OCI-LY1 (cell line): ENCODE measurements at regions not wholly inside any gene's neighbourhood (a gene's known extent, or its start where the extent isn't known, plus 50 kb on each side); places are given as distances from the start of the nearest gene placed in this dataset.

Source experiments
- H2AFZ ChIP-seq: fragments of 200-600 bp; sonication (generic), shearing (Covaris generic); 2 replicates; pipeline ENCODE4 v1.6.0; 2014; ENCODE audit warnings: antibody characterized with exemption, mild to moderate bottlenecking, low read length
- H3F3A ChIP-seq: fragments of 200-600 bp; sonication (generic), shearing (Covaris generic); 2 replicates; pipeline ENCODE4 v1.6.0; 2014; ENCODE audit warnings: mild to moderate bottlenecking, antibody characterized with exemption, low read length, moderate library complexity; ENCODE audit not compliant: insufficient read depth
- H3K27ac ChIP-seq: fragments of 200-600 bp; sonication (generic); 2 replicates; pipeline ENCODE4 v1.5.1; 2014; ENCODE audit warnings: low read length, mixed run types, mild to moderate bottlenecking, low read depth; ENCODE audit not compliant: poor library complexity, severe bottlenecking
- H3K27me3 ChIP-seq: fragments of 200-600 bp; sonication (generic); 2 replicates; pipeline ENCODE4 v1.6.0; 2014; ENCODE audit warnings: antibody characterized with exemption, mild to moderate bottlenecking, low read length, moderate library complexity; ENCODE audit not compliant: insufficient read depth
- H3K36me3 ChIP-seq: fragments of 200-600 bp; sonication (generic); 2 replicates; pipeline ENCODE4 v1.6.1; 2014; ENCODE audit warnings: mild to moderate bottlenecking, antibody characterized with exemption, low read length, moderate library complexity, mixed read lengths; ENCODE audit not compliant: insufficient read depth
- H3K4me1 ChIP-seq: fragments of 200-600 bp; sonication (generic); 2 replicates; pipeline ENCODE4 v1.5.1; 2014; ENCODE audit warnings: mild to moderate bottlenecking, low read length, moderate library complexity; ENCODE audit not compliant: insufficient read depth, severe bottlenecking
- H3K4me2 ChIP-seq: fragments of 200-600 bp; sonication (generic), shearing (Covaris generic); 2 replicates; pipeline ENCODE4 v1.6.1; 2014; ENCODE audit warnings: low read length
- H3K4me3 ChIP-seq: fragments of 200-600 bp; sonication (generic); 2 replicates; pipeline ENCODE4 v1.5.1; 2014; ENCODE audit warnings: low read length, low read depth, mild to moderate bottlenecking, mixed read lengths; ENCODE audit not compliant: poor library complexity, severe bottlenecking
- H3K79me2 ChIP-seq: fragments of 200-600 bp; shearing (Covaris generic); 2 replicates; pipeline ENCODE4 v1.6.1; 2016; ENCODE audit warnings: mixed run types, low read length, mixed read lengths; ENCODE audit not compliant: insufficient read depth
- H3K9ac ChIP-seq: fragments of 200-600 bp; sonication (generic), shearing (Covaris generic); 2 replicates; pipeline ENCODE4 v1.6.1; 2014; ENCODE audit warnings: mild to moderate bottlenecking, low read length, mixed read lengths
- H3K9me2 ChIP-seq: fragments of 200-600 bp; sonication (generic), shearing (Covaris generic); 2 replicates; pipeline ENCODE4 v1.6.1; 2014; ENCODE audit warnings: low read depth, mild to moderate bottlenecking, low read length, mixed read lengths
- H3K9me3 ChIP-seq: fragments of 200-600 bp; shearing (Covaris generic); 2 replicates; pipeline ENCODE4 v1.6.1; 2014; ENCODE audit warnings: low read length, mixed read lengths
- H4K20me1 ChIP-seq: fragments of 200-600 bp; sonication (generic), shearing (Covaris generic); 2 replicates; pipeline ENCODE4 v1.6.0; 2016; ENCODE audit warnings: mild to moderate bottlenecking, low read length; ENCODE audit not compliant: insufficient read depth
- EZH2 ChIP-seq: fragments of 200-600 bp; sonication (generic), shearing (Covaris generic); IDR thresholded peaks from 2 replicates; pipeline ENCODE4 v1.8.0; 2017; ENCODE audit warnings: borderline replicate concordance, mixed run types, mild to moderate bottlenecking, antibody characterized with exemption, low read length, moderate library complexity, mixed read lengths
- TF ChIP-seq, protein P1 (sequence below): fragments of 200-600 bp; sonication (generic), shearing (Covaris generic); IDR thresholded peaks from 2 replicates; pipeline ENCODE4 v1.5.1; 2017; ENCODE audit warnings: mild to moderate bottlenecking, antibody characterized with exemption, low read length, moderate library complexity, mixed read lengths

DNA sequence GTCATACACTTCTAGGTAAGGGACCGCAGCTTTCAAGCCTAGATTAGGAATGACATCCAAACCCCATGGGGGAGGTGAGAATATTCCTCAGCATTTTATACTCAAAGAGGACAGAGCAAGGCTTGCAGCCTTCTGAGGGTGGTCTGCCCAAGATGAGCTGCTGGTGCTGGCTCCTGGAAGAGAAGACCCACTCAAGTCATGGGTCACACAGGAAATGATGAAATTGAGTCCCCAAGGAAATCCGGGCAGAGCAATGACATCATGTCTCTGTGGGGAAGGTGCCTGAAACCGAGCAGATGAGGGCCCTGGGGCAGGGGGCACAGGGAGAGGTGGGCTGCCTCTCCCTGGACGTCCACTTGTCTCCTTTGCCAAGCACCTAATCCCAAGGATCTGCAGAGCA lies 468.7 kb downstream of the TSHZ3 start:
- Histone ChIP-seq H3K36me3 (no peaks in the 10 kb centered on the region), H3F3A (no peaks in the 10 kb centered on the region), H3K79me2 (no peaks in the 10 kb centered on the region), H3K9ac (no peak overlapping the region), H3K4me1 (no peaks in the 10 kb centered on the region), H3K4me2 (no peak overlapping the region), H3K9me2 (no peaks in the 10 kb centered on the region), H2AFZ (no peak overlapping the region), H3K4me3 (no peak overlapping the region), H3K9me3 (no peaks in the 10 kb centered on the region), H3K27ac (no peak overlapping the region), H4K20me1 (no peaks in the 10 kb centered on the region), H3K27me3 (no peaks in the 10 kb centered on the region)
- TF ChIP-seq EZH2: no peak
- TF ChIP-seq, protein P1, sequence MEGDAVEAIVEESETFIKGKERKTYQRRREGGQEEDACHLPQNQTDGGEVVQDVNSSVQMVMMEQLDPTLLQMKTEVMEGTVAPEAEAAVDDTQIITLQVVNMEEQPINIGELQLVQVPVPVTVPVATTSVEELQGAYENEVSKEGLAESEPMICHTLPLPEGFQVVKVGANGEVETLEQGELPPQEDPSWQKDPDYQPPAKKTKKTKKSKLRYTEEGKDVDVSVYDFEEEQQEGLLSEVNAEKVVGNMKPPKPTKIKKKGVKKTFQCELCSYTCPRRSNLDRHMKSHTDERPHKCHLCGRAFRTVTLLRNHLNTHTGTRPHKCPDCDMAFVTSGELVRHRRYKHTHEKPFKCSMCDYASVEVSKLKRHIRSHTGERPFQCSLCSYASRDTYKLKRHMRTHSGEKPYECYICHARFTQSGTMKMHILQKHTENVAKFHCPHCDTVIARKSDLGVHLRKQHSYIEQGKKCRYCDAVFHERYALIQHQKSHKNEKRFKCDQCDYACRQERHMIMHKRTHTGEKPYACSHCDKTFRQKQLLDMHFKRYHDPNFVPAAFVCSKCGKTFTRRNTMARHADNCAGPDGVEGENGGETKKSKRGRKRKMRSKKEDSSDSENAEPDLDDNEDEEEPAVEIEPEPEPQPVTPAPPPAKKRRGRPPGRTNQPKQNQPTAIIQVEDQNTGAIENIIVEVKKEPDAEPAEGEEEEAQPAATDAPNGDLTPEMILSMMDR: no peak

DNA sequence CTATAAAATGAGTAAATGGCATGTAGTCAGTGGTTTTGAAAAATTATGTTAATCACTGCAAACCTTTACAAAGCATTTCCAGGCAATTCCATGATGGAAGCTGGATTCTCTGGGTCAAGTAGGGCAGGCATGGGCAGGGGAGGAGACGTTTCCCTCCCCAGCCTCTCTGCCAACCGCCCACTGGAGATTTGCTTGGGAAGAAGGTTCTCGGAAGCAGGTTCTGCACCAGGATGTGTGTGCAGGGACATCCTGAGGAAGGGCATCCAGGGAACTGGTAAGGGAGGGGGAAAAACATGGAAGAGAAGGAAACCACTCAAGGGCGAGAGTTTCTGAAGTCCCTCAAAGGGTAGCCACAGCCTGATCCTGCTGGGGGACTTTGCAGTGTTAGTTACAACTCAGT lies 469.1 kb downstream of the TSHZ3 start:
- no peaks in the 10 kb centered on the region for H3K4me1 ChIP-seq
- H3K4me2 ChIP-seq: no peak overlapping the region
- H4K20me1 ChIP-seq: no peaks in the 10 kb centered on the region
- H3K9me3 ChIP-seq: no peaks in the 10 kb centered on the region
- H3K4me3 ChIP-seq: no peak overlapping the region
- no peak overlapping the region for H3K27ac ChIP-seq
- H3F3A ChIP-seq: no peaks in the 10 kb centered on the region
- no peaks in the 10 kb centered on the region for H3K27me3 ChIP-seq
- H3K9me2 ChIP-seq: no peaks in the 10 kb centered on the region
- no peak overlapping the region for H3K9ac ChIP-seq
- H2AFZ ChIP-seq: no peak overlapping the region
- TF ChIP-seq EZH2: no peak
- TF ChIP-seq, protein P1: no peak
- no peaks in the 10 kb centered on the region for H3K79me2 ChIP-seq
- H3K36me3 ChIP-seq: no peaks in the 10 kb centered on the region

- TF ChIP-seq EZH2: no peak
- TF ChIP-seq, protein P1: no peak
- no peaks in the 10 kb centered on the region for H3K36me3 ChIP-seq
- H3F3A ChIP-seq: no peaks in the 10 kb centered on the region
- H3K4me2 ChIP-seq: no peak overlapping the region
- H4K20me1 ChIP-seq: no peaks in the 10 kb centered on the region
- no peak overlapping the region for H2AFZ ChIP-seq
- H3K9me2 ChIP-seq: no peaks in the 10 kb centered on the region
- no peaks in the 10 kb centered on the region for H3K4me1 ChIP-seq
- H3K79me2 ChIP-seq: no peaks in the 10 kb centered on the region
- no peak overlapping the region for H3K9ac ChIP-seq
- no peaks in the 10 kb centered on the region for H3K27me3 ChIP-seq
- H3K9me3 ChIP-seq: no peaks in the 10 kb centered on the region
- H3K27ac ChIP-seq: no peak overlapping the region
- no peak overlapping the region for H3K4me3 ChIP-seq
Measured at GRCh38 chr19:30879736-30880135, 469.5 kb downstream of the TSHZ3 start.
